ENCODE measurements at regions not wholly inside any gene's neighbourhood (a gene's known extent, or its start where the extent isn't known, plus 50 kb on each side); places are given as distances from the start of the nearest gene placed in this dataset.
"Not testable (repeated sequence)": the region's sequence is repeated elsewhere in the genome, so short reads cannot be mapped to it uniquely, and the experiment has no call there.

GRCh38 chr14:89067293-89067972, 243.0 kb downstream of the TTC8 start:
- DNase-seq (ENCODE audit: low spot score): peak; percentile 79

- no peak for DNase-seq (ENCODE audit: low spot score)
Observed at GRCh38 chr14:89078021-89078795, 253.8 kb downstream of the TTC8 start.

GRCh38 chr14:89085231-89085731, 260.8 kb downstream of the TTC8 start:
- no peak for DNase-seq (ENCODE audit: low spot score)

- no peak for DNase-seq (ENCODE audit: low spot score)
Observed at GRCh38 chr14:89085737-89086382, 261.4 kb downstream of the TTC8 start.

GRCh38 chr14:89088530-89088929, 264.1 kb downstream of the TTC8 start:
- no peak for DNase-seq (ENCODE audit: low spot score)

GRCh38 chr14:89089330-89089729, 264.9 kb downstream of the TTC8 start:
- DNase-seq (ENCODE audit: low spot score): no peak

- no peak for DNase-seq (ENCODE audit: low spot score)
Observed at GRCh38 chr14:89091781-89092180, 267.3 kb downstream of the TTC8 start.

GRCh38 chr14:89093083-89093730, 268.8 kb downstream of the TTC8 start:
- DNase-seq (ENCODE audit: low spot score): no peak

GRCh38 chr14:89095036-89095435, 270.6 kb downstream of the TTC8 start:
- DNase-seq (ENCODE audit: low spot score): no peak

GRCh38 chr14:89096946-89097345, 272.5 kb downstream of the TTC8 start:
- DNase-seq (ENCODE audit: low spot score): no peak

- DNase-seq (ENCODE audit: low spot score): no peak
Observed at GRCh38 chr14:89098254-89098653, 273.8 kb downstream of the TTC8 start.

- not testable (repeated sequence) for DNase-seq (ENCODE audit: low spot score)
Observed at GRCh38 chr14:89104171-89104817, 279.8 kb downstream of the TTC8 start.

GRCh38 chr14:89104861-89105260, 280.4 kb downstream of the TTC8 start:
- not testable (repeated sequence) for DNase-seq (ENCODE audit: low spot score)

All from activated CD4-positive, alpha-beta T cell treated with anti-CD3 and anti-CD28 coated beads, Interleukin-2, Interleukin-4, amounts not matched to agents 100 ng/mL and 50 ng/mL, durations not matched to agents 16 hours and 8 hours (primary cell).